HG03565 (cell line): ENCODE measurements at regions not wholly inside any gene's neighbourhood (a gene's known extent, or its start where the extent isn't known, plus 50 kb on each side); places are given as distances from the start of the nearest gene placed in this dataset.
"Not testable (repeated sequence)": the region's sequence is repeated elsewhere in the genome, so short reads cannot be mapped to it uniquely, and the experiment has no call there.

Experiments used
- ATAC-seq: cut with Tn5 transposase; IDR thresholded peaks from one replicate; pipeline ENCODE4 v1.9.1; 2021; ENCODE audit warnings: mild to moderate bottlenecking, moderate library complexity; ENCODE audit not compliant: unreplicated experiment

GRCh38 chr1:106289265-106289928, 767.1 kb upstream of the PRMT6 start:
- no peak for ATAC-seq

DNA sequence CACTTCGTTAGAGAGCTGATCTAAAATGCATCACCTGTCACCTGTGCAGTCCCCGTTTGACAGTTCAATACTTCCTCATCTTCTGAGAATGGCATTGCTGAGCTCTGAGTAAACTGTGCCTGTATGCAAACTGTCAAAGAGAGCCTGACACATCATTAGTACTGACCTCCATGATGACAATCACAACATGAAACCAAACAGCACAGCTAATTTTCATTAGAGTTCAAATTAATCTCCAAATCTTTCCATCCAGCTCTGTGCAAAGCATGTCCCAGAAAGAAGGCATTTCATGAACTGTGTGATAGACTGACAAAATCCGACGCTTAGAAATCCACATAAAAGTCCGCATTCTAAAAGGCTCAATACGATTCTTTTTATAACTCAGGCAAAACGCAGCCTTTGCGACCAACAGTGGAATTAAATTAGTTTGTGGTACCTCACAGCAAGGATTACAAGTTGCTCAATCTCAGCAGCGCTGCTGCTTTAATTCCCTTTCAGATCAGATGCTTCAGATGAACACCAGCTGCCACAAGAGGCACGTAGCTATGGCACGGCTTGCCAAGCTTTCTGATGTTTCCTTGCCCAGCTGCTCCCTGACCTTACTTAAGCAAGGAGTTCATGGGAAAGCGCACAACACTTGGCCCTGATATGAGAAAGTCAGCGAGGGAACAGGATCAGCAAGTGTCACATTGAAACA, 765.5 kb upstream of the PRMT6 start:
- ATAC-seq, result no peak

GRCh38 chr1:106292130-106292529, 764.3 kb upstream of the PRMT6 start:
- ATAC-seq, result no peak

GRCh38 chr1:106296431-106296830, 760.0 kb upstream of the PRMT6 start:
- no peak for ATAC-seq

- no peak for ATAC-seq
Observed at GRCh38 chr1:106304106-106304505, 752.4 kb upstream of the PRMT6 start.

GRCh38 chr1:106319612-106320011, 736.9 kb upstream of the PRMT6 start:
- no peak for ATAC-seq

GRCh38 chr1:106325600-106325999, 730.9 kb upstream of the PRMT6 start:
- ATAC-seq, result no peak

DNA sequence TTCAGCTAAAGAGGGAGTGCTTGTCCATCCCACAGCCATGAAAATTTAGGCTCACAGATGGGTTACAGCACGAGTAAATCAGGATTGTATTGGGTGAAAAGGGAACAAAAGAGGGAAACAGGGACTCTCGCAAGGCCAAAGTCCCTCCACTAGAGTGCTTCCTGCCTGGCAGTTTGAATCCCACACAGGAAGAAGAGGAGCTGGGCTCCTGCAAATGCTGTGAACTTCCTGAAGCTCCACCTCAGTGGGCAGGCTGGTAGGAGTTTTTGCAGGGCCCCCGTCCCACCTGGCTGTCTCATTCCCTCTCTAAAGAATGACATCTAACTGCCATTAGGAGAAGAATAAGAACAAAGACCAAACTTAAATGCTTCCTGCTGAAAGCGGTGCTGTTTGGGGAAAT, 712.0 kb upstream of the PRMT6 start:
- ATAC-seq, result no peak

GRCh38 chr1:106360252-106360651, 696.2 kb upstream of the PRMT6 start:
- no peak for ATAC-seq

DNA sequence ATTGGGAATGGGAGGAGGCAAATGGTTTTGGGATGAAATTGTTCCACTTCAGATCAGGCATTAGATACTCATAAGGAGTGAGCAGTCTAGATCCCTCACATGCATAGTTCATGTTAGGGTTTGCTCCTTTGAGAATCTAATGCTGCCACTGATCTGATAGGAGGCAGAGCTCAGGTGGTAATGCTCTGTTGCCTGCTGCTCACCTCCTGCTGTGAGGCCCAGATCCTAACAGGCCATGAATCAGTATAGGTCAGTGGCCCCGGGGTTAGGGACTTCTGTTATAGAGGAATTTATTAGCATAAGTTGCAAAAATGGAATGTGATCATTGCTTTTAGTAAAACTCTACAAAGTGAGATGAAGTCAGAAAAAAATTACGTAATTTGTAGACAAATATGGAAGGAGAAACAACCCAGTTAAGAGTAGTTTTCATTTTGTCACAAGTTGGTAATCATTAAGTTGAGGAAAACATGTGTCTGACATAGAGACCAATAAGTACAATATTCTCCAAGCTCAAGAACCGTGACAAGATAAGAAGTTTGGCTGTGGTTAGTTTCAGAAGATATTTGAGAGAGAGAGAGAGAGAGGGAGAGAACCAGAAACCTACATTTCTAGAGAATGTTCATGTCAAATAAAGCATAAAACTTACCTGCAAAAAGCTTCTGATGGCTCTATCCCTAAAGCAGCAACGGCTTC, 689.7 kb upstream of the PRMT6 start:
- no peak for ATAC-seq

DNA sequence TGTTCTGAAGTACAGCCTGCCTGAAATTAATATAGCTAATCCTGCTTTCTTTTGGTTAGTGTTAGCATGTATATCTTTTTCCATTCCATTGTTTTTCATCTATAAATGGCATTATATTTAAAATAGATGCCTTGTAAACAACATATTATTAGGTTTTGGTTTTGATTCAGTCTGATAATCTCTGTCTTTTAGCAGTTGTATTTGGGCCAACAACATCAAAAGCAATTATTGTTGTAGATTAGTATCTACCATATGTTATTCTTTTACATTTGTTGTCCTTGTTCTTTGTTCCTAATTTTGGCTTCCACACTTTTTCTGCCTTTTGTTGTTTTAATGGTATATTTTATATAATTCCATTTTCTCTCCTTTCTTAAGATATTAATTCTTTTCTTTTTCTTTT, 678.2 kb upstream of the PRMT6 start:
- ATAC-seq, result no peak

GRCh38 chr1:106380772-106381171, 675.7 kb upstream of the PRMT6 start:
- no peak for ATAC-seq

DNA sequence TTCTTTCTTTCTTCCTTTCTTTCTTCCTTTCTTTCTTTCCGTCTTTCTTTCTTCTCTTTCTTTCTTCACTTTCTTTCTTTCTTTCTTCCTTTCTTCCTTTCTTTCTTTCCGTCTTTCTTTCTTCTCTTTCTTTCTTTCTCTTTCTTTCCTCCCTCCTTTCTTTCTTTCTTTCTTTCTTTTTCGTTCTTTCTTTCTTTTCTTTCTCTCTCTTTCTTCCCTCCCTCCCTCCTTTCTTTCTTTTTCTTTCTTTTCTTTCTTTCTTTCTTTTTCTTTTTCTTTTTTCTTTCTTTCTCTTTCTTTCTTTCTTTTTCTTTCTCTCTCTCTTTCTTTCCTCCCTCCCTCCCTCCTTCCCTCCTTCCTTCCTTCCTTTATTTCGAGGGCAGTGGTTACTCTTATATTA, 667.3 kb upstream of the PRMT6 start:
- not testable (repeated sequence) for ATAC-seq

- ATAC-seq, result no peak
Observed at GRCh38 chr1:106393046-106393445, 663.4 kb upstream of the PRMT6 start.

GRCh38 chr1:106396020-106396419, 660.5 kb upstream of the PRMT6 start:
- no peak for ATAC-seq

DNA sequence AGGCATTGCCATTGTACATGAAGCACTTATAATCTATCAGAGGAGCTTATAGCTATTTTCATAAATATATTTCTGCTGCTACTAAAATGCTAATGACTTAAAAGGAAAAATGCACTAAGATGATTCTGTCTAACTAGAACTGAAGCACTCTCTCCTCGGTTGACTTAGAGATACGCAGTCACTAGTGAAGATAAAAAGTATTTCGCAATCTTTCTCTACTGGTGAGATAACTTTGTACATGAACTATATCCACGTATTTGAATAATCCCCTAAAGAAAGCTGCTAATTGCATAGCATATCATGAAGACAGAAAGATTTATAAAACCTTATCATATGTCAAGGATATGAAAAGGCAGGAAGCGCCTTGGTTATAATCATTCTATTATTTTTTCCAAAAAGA, 658.1 kb upstream of the PRMT6 start:
- ATAC-seq, result no peak

DNA sequence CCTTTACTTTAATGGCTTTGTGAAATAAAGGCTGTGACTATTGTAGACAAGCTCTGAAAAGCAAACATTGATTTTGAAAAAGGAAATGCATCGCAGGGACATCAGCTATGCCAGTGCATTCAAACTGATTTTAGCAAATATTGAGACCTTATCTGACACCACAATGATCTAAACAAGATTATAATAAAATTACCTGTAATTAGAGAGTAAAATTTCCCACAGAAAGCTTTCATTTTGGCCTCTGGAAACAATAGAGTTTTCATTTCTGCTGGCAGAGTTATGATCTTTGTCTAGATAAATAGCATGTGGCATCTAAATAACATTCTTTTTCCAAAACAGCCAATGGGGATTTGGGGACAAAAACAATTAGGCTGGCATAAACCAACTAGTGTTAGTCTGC, 650.4 kb upstream of the PRMT6 start:
- no peak for ATAC-seq

DNA sequence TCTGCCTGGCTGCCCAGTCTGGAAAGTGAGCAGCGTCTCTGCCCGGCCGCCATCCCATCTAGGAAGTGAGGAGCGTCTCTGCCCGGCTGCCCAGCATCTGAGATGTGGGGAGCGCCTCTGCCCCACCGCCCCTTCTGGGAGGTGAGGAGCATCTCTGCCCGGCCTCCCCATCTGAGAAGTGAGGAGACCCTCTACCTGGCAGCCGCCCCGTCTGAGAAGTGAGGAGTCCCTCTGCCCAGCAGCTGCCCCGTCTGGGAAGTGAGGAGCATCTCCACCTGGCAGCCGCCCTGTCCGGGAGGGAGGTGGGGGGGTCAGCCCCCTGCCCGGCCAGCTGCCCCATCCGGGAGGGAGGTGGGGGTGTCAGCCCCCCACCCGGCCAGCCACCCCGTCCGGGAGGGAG, 644.2 kb upstream of the PRMT6 start:
- ATAC-seq, result not testable (repeated sequence)

GRCh38 chr1:106435269-106435668, 621.2 kb upstream of the PRMT6 start:
- ATAC-seq, result no peak

DNA sequence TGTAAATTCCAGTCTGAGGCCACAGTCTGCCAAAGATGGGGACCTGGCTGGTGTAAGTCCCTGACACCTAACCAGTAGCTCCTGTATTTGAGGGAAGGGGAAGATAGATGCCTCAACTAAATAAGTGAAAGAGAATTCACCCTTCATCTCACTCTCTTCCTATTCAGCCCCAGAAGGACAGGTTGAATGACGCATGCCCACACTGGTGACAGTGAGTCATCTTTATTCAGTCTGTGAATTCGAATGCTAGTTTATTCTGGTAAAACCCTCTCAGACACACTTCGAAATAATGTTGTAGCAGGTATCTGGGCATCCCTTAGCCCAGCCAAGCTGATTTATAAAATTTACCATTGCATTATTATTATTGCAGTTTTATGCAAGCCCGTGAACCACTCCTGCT, 617.0 kb upstream of the PRMT6 start:
- no peak for ATAC-seq

GRCh38 chr1:106447466-106447865, 609.0 kb upstream of the PRMT6 start:
- no peak for ATAC-seq

- ATAC-seq, result no peak
Observed at GRCh38 chr1:106456832-106457231, 599.6 kb upstream of the PRMT6 start.
